Ascending aorta (tissue), 2 donors: ENCODE measurements at regions not wholly inside any gene's neighbourhood (a gene's known extent, or its start where the extent isn't known, plus 50 kb on each side); places are given as distances from the start of the nearest gene placed in this dataset.
"Not testable (repeated sequence)": the region's sequence is repeated elsewhere in the genome, so short reads cannot be mapped to it uniquely, and the experiment has no call there.

ENCODE experiments used
- DNase-seq, 2 donors: peaks; one replicate each; pipeline ENCODE4 v3.0.0-alpha.2; 2019; ENCODE audit warnings: low spot score in 2 of 2
- H3K27ac ChIP-seq, 2 donors: fragments of 200-600 bp; sonication (generic); one replicate each; pipeline ENCODE4 v1.5.1; 2016 to 2017; ENCODE audit warnings: mild to moderate bottlenecking in 1 of 2
- H3K27me3 ChIP-seq: fragments of 200-600 bp; sonication (generic); one replicate; pipeline ENCODE4 v1.5.1; 2017
- H3K36me3 ChIP-seq, 2 donors: fragments of 200-600 bp; sonication (generic); one replicate each; pipeline ENCODE4 v1.5.1; 2016
- H3K4me1 ChIP-seq, 2 donors: fragments of 200-600 bp; sonication (generic); one replicate each; pipeline ENCODE4 v1.5.1; 2016 to 2017; ENCODE audit warnings: mild to moderate bottlenecking in 1 of 2
- H3K4me3 ChIP-seq, 2 donors: fragments of 200-600 bp; sonication (generic); one replicate each; pipeline ENCODE4 v1.5.1; 2016 to 2017; ENCODE audit warnings: mild to moderate bottlenecking in 1 of 2
- H3K9me3 ChIP-seq, 2 donors: fragments of 200-600 bp; sonication (generic); one replicate each; pipeline ENCODE4 v1.5.1; 2016
- CTCF ChIP-seq, 3 experiments: fragments of 200-600 bp in 2 of 3; fragments of 450-650 bp in 1 of 3; sonication (generic) in 2 of 3; IDR thresholded peaks; one replicate each; pipeline ENCODE4 v1.5.1; 2016 to 2019; ENCODE audit warnings: antibody characterized with exemption in 3 of 3, mild to moderate bottlenecking in 1 of 3, moderate library complexity in 1 of 3
- intact Hi-C: fragments of 100-400 bp; cut with DNase I; formaldehyde crosslinking; loops from one replicate; pipeline ENCODE4 v1.15.1; 2023

DNA sequence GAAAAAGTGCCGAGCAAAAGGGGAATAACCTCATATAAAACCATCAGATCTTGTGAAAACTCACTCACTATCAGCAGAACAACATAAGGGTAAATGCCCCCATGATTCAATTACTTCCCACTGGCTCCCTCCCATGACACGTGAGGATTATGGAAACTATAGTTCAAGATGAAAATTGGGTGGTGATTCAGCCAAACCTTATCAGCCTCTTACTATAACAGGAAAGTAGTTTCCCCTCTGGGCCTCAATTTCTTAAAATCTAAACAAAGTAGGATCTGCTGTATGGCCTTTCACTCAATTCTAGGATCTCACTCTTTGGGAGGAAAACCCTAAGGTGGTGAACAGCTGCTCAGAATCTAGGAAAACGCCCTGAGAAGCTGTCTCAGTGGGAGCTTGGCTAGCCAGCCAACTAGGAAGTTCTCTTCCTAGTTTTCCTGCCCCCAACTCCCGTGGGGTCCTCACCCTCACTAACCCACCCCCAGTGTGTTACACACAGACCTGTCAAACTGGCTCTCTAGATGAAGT, 1017.1 kb upstream of the HS3ST1 start:
- intact Hi-C loops, result no loop called here
- Histone ChIP-seq H3K4me1 (no peaks in the 10 kb centered on the region), H3K27ac (no peak overlapping the region), H3K4me3 (no peak overlapping the region), H3K36me3 (no peaks in the 10 kb centered on the region), H3K27me3 (no peaks in the 10 kb centered on the region), H3K9me3 (no peaks in the 10 kb centered on the region)
- TF ChIP-seq CTCF (IDR thresholded peaks at IDR 0.05), result no peak
- DNase-seq, result no peak

- no peak for TF ChIP-seq CTCF (IDR thresholded peaks at IDR 0.05)
- H3K36me3 ChIP-seq, result no peaks in the 10 kb centered on the region
- DNase-seq, result no peak
- intact Hi-C loops, result no loop called here
- H3K27ac ChIP-seq, result no peak overlapping the region
- no peak overlapping the region for H3K4me3 ChIP-seq
- no peaks in the 10 kb centered on the region for H3K27me3 ChIP-seq
- H3K9me3 ChIP-seq, result no peaks in the 10 kb centered on the region
- H3K4me1 ChIP-seq, result no peaks in the 10 kb centered on the region
Observed at GRCh38 chr4:12439633-12440305, 1011.1 kb upstream of the HS3ST1 start.

DNA sequence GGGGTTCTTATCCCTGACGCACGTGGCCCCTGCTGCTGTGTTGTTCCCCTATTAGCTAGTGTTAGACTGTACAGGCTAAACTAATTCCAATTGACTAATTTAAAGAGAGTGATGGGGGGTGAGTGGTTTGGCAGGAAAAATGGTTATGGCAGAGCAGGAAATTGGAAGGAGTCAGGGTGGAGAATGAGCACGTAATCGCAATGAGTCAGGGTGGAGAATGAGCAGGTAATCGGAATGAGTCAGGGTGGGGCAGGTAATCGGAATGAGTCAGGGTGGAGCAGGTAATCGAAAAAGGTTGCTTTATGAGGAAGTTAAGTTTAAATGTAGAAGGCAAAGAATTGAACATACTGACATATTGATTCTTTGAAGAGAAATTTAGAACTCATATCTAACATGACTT, 1002.6 kb upstream of the HS3ST1 start:
- DNase-seq, H3K9me3 ChIP-seq, H3K36me3 ChIP-seq, H3K27me3 ChIP-seq, H3K4me1 ChIP-seq, H3K27ac ChIP-seq, H3K4me3 ChIP-seq, intact Hi-C loops: not testable (repeated sequence)

- intact Hi-C loops, result no loop called here
- H3K4me3 ChIP-seq, result no peak overlapping the region
- H3K4me1 ChIP-seq, result no peaks in the 10 kb centered on the region
- H3K9me3 ChIP-seq, result no peaks in the 10 kb centered on the region
- no peak for DNase-seq
- H3K27ac ChIP-seq, result no peak overlapping the region
- TF ChIP-seq CTCF (IDR thresholded peaks at IDR 0.05), result no peak
- H3K27me3 ChIP-seq, result no peaks in the 10 kb centered on the region
- H3K36me3 ChIP-seq, result no peaks in the 10 kb centered on the region
Observed at GRCh38 chr4:12421364-12421763, 992.7 kb upstream of the HS3ST1 start.

DNA sequence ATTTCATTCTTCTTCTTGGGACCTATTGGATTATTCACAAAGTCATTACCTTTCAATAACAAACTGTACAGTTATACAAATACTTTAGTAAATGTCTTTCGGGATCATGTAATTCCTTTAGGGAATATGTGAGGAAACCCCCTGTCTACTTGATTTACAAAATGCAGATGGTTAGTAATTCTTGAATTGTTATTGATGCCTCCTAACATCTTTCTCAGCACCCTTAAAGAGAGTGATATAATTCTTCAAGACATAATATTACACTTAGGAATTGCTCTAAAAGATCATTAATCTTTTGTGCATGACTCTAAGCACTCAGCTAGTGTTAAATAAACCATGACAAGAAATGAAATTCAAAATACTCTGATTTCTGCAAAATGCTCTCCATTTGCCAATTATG, 988.1 kb upstream of the HS3ST1 start:
- no peak overlapping the region for H3K27ac ChIP-seq
- no peaks in the 10 kb centered on the region for H3K36me3 ChIP-seq
- no peak for TF ChIP-seq CTCF (IDR thresholded peaks at IDR 0.05)
- H3K27me3 ChIP-seq, result no peaks in the 10 kb centered on the region
- H3K4me1 ChIP-seq, result no peaks in the 10 kb centered on the region
- H3K4me3 ChIP-seq, result no peak overlapping the region
- no peak for DNase-seq
- intact Hi-C loops, result no loop called here
- no peaks in the 10 kb centered on the region for H3K9me3 ChIP-seq

- no peaks in the 10 kb centered on the region for H3K4me1 ChIP-seq
- no peak overlapping the region for H3K4me3 ChIP-seq
- DNase-seq, result no peak
- no peak overlapping the region for H3K27ac ChIP-seq
- TF ChIP-seq CTCF (IDR thresholded peaks at IDR 0.05), result no peak
- intact Hi-C loops, result no loop called here
- no peaks in the 10 kb centered on the region for H3K9me3 ChIP-seq
- H3K36me3 ChIP-seq, result no peaks in the 10 kb centered on the region
- H3K27me3 ChIP-seq, result no peaks in the 10 kb centered on the region
Observed at GRCh38 chr4:12414181-12414812, 985.6 kb upstream of the HS3ST1 start.
